IMR-90 (cell line): ENCODE measurements at regions not wholly inside any gene's neighbourhood (a gene's known extent, or its start where the extent isn't known, plus 50 kb on each side); places are given as distances from the start of the nearest gene placed in this dataset.

Experiments used
- ATAC-seq: fragments of 200-7000 bp; cut with Tn5 transposase; 2 replicates; pipeline ENCODE4 v1.9.1; 2020; ENCODE audit warnings: low read depth, mild to moderate bottlenecking, moderate library complexity
- BruUV-seq: library from RNA; stranded (reverse); fragments of 400-500 nt; replicated peaks from 2 replicates; lab custom pipeline; 2021; lab: Mats Ljungman, UMichigan
- CTCF ChIA-PET: fragments of 300-600 bp; formaldehyde crosslinking; extraction: SDS; loops from one replicate; lab custom pipeline; 2021; ENCODE audit warnings: antibody characterized with exemption; lab: Yijun Ruan, JAX
- POLR2A ChIA-PET: fragments of 300-600 bp; sonication (Branson Sonifier 250); formaldehyde crosslinking; loops from one replicate; lab custom pipeline; 2022; ENCODE audit warnings: antibody characterized with exemption; ENCODE audit not compliant: unreplicated experiment; lab: Charles Lee
- DNase-seq: peaks from one replicate; pipeline ENCODE4 v3.0.0; 2013
- H2AFZ ChIP-seq: replicated peaks from 2 replicates; pipeline ENCODE3; 2013; ENCODE audit warnings: low read length, mild to moderate bottlenecking; ENCODE audit not compliant: poor library complexity
- H2AK5ac ChIP-seq: 2 replicates; pipeline ENCODE4 v1.6.1; 2013; ENCODE audit warnings: low read depth, low read length, inconsistent platforms
- H2AK9ac ChIP-seq: replicated peaks from 2 replicates; pipeline ENCODE3; 2013; ENCODE audit warnings: mild to moderate bottlenecking, low read depth, low read length, moderate library complexity; ENCODE audit not compliant: poor library complexity
- H2BK120ac ChIP-seq: 2 replicates; pipeline ENCODE4 v1.6.1; 2013; ENCODE audit warnings: low read depth, low read length, inconsistent platforms
- H2BK15ac ChIP-seq: 3 replicates; pipeline ENCODE4 v1.6.1; 2013; ENCODE audit warnings: low read depth, low read length, inconsistent platforms
- H2BK20ac ChIP-seq: 2 replicates; pipeline ENCODE4 v1.6.1; 2013; ENCODE audit warnings: low read depth, mild to moderate bottlenecking, inconsistent platforms, low read length, moderate library complexity
- H2BK5ac ChIP-seq: 2 replicates; pipeline ENCODE4 v1.6.1; 2013; ENCODE audit warnings: mild to moderate bottlenecking, low read depth, low read length, inconsistent platforms; ENCODE audit not compliant: poor library complexity, severe bottlenecking
- H3K14ac ChIP-seq: replicated peaks from 2 replicates; pipeline ENCODE4 v1.6.1; 2013; ENCODE audit warnings: low read depth, low read length, inconsistent platforms
- H3K18ac ChIP-seq: 2 replicates; pipeline ENCODE4 v1.6.1; 2013; ENCODE audit warnings: low read depth, low read length, control low read depth
- H3K23ac ChIP-seq: 2 replicates; pipeline ENCODE4 v1.6.1; 2013; ENCODE audit warnings: low read depth, low read length, inconsistent platforms
- H3K27ac ChIP-seq: 2 replicates; pipeline ENCODE4 v1.5.1; 2013; ENCODE audit warnings: mild to moderate bottlenecking, control low read depth, low read length; ENCODE audit not compliant: insufficient read depth
- H3K27me3 ChIP-seq: 2 replicates; pipeline ENCODE4 v1.6.1; 2013; ENCODE audit warnings: low read length; ENCODE audit not compliant: control insufficient read depth, insufficient read depth
- H3K36me3 ChIP-seq: 2 replicates; pipeline ENCODE4 v1.6.1; 2013; ENCODE audit warnings: low read length, mixed read lengths; ENCODE audit not compliant: control insufficient read depth, insufficient read depth
- H3K4ac ChIP-seq: 2 replicates; pipeline ENCODE4 v1.6.1; 2013; ENCODE audit warnings: low read depth, low read length, inconsistent platforms
- H3K4me1 ChIP-seq: 2 replicates; pipeline ENCODE4 v1.6.1; 2013; ENCODE audit warnings: low read length, mixed read lengths; ENCODE audit not compliant: control insufficient read depth, insufficient read depth
- H3K4me2 ChIP-seq: 2 replicates; pipeline ENCODE4 v1.6.1; 2013; ENCODE audit warnings: low read depth, mild to moderate bottlenecking, control low read depth, low read length, moderate library complexity
- H3K4me3 ChIP-seq: 2 replicates; pipeline ENCODE4 v1.5.1; 2013; ENCODE audit warnings: low read depth, mild to moderate bottlenecking, control low read depth, low read length, moderate library complexity; ENCODE audit not compliant: insufficient read depth
- H3K56ac ChIP-seq: 2 replicates; pipeline ENCODE4 v1.6.1; 2013; ENCODE audit warnings: low read length, inconsistent platforms; ENCODE audit not compliant: insufficient read depth; ENCODE audit errors: extremely low read depth
- H3K79me1 ChIP-seq, 2 experiments: 2 replicates each; pipeline ENCODE4 v1.6.1; 2013; ENCODE audit warnings: low read length in 2 of 2, inconsistent platforms in 1 of 2, low read depth in 1 of 2
- H3K9ac ChIP-seq: 2 replicates; pipeline ENCODE4 v1.6.1; 2013; ENCODE audit warnings: low read depth, low read length, control low read depth
- H3K9me1 ChIP-seq: 2 replicates; pipeline ENCODE4 v1.6.1; 2013; ENCODE audit warnings: low read length, inconsistent platforms; ENCODE audit not compliant: insufficient read depth
- H3K9me3 ChIP-seq: 2 replicates; pipeline ENCODE4 v1.6.1; 2013; ENCODE audit warnings: low read length; ENCODE audit not compliant: control insufficient read depth, insufficient read depth
- H4K20me1 ChIP-seq: 2 replicates; pipeline ENCODE4 v1.6.1; 2013; ENCODE audit warnings: low read length, inconsistent platforms; ENCODE audit not compliant: insufficient read depth
- H4K5ac ChIP-seq: 2 replicates; pipeline ENCODE4 v1.6.1; 2013; ENCODE audit warnings: mild to moderate bottlenecking, low read depth, low read length, control low read depth
- H4K8ac ChIP-seq, 2 experiments: 2 replicates each; pipeline ENCODE4 v1.6.1; 2013; ENCODE audit warnings: low read depth in 2 of 2, low read length in 2 of 2, control low read depth in 1 of 2, inconsistent platforms in 1 of 2
- H4K91ac ChIP-seq: 2 replicates; pipeline ENCODE4 v1.6.1; 2013; ENCODE audit warnings: low read depth, low read length, inconsistent platforms; ENCODE audit not compliant: insufficient read depth
- BHLHE40 ChIP-seq: fragments of 150-350 bp; IDR thresholded peaks from 2 replicates; pipeline ENCODE4 v1.6.1; 2016; ENCODE audit warnings: mild to moderate bottlenecking, low read depth, low read length
- CEBPB ChIP-seq: IDR thresholded peaks from 2 replicates; pipeline ENCODE4 v1.6.1; 2012; ENCODE audit warnings: low read depth, low read length, improper control_type of control experiment
- CHD1 ChIP-seq: IDR thresholded peaks from 2 replicates; pipeline ENCODE4 v1.6.1; 2012; ENCODE audit warnings: low read depth, low read length, improper control_type of control experiment
- CTCF ChIP-seq: conservative IDR thresholded peaks from 2 replicates; pipeline ENCODE4 v1.5.1; 2012; ENCODE audit warnings: mild to moderate bottlenecking, low read depth, low read length, improper control_type of control experiment
- ELK1 ChIP-seq: fragments of 150-350 bp; IDR thresholded peaks from 2 replicates; pipeline ENCODE4 v1.6.1; 2016; ENCODE audit warnings: low read depth, mild to moderate bottlenecking, low read length, moderate library complexity, borderline replicate concordance
- FOS ChIP-seq: fragments of 150-350 bp; IDR thresholded peaks from 2 replicates; pipeline ENCODE4 v1.6.1; 2016; ENCODE audit warnings: low read depth, low read length
- MAFK ChIP-seq: IDR thresholded peaks from 2 replicates; pipeline ENCODE4 v1.6.1; 2012; ENCODE audit warnings: low read depth, low read length, improper control_type of control experiment
- MAZ ChIP-seq: IDR thresholded peaks from 2 replicates; pipeline ENCODE4 v1.6.1; 2012; ENCODE audit warnings: low read depth, mild to moderate bottlenecking, low read length, improper control_type of control experiment, moderate library complexity, borderline replicate concordance
- MXI1 ChIP-seq: IDR thresholded peaks from 2 replicates; pipeline ENCODE4 v1.6.1; 2012; ENCODE audit warnings: low read depth, mild to moderate bottlenecking, low read length, moderate library complexity, borderline replicate concordance
- POLR2A ChIP-seq: IDR thresholded peaks from 2 replicates; pipeline ENCODE4 v1.6.1; 2012; ENCODE audit warnings: mild to moderate bottlenecking, low read depth, low read length
- RAD21 ChIP-seq: IDR thresholded peaks from 2 replicates; pipeline ENCODE4 v1.6.1; 2012; ENCODE audit warnings: low read length, improper control_type of control experiment
- RFX5 ChIP-seq: IDR thresholded peaks from 2 replicates; pipeline ENCODE4 v1.8.0; 2012; ENCODE audit warnings: low read depth, mild to moderate bottlenecking, low read length, moderate library complexity
- SMC3 ChIP-seq: fragments of 150-350 bp; IDR thresholded peaks from 2 replicates; pipeline ENCODE4 v1.6.1; 2016; ENCODE audit warnings: low read depth, mild to moderate bottlenecking, antibody characterized with exemption, low read length, moderate library complexity
- WGBS, 2 experiments: methylation state at CpG; one replicate each; pipeline versions ENCODE4 v1.1.5 to v1.1.7; 2013; ENCODE audit warnings: missing lambda C conversion rate in 2 of 2; ENCODE audit not compliant: insufficient read length in 1 of 2; ENCODE audit errors: extremely low coverage in 2 of 2; 5-methylcytosine and 5-hydroxymethylcytosine counted together
- dilution Hi-C: fragments of 300-500 bp; cut with HindIII; formaldehyde crosslinking; loops from one replicate; pipeline ENCODE4 v1.14.3; 2018; ENCODE audit warnings: low sequenced_read_pairs; ENCODE audit not compliant: unreplicated experiment
- in situ Hi-C: fragments of 300-500 bp; cut with MboI; formaldehyde crosslinking; loops from 3 replicates; pipeline ENCODE4 v1.14.3; 2019; ENCODE audit warnings: low sequenced_read_pairs, inconsistent platforms, mixed read lengths
- intact Hi-C: fragments of 100-400 bp; cut with micrococcal nuclease; formaldehyde crosslinking; loops from 2 replicates; pipeline ENCODE4 v1.10.0; 2022

- CTCF ChIA-PET, result no interaction called here
- no peak overlapping the region for H3K14ac ChIP-seq
- H2BK120ac ChIP-seq, result no peak overlapping the region
- dilution Hi-C loops (no loop called here), in situ Hi-C loops (no loop called here), intact Hi-C loops (no loop called here)
- H2BK5ac ChIP-seq, result no peak overlapping the region
- H2AK9ac ChIP-seq, result no peak overlapping the region
- no peak overlapping the region for H4K91ac ChIP-seq
- no peak overlapping the region for H2BK15ac ChIP-seq
- no peak overlapping the region for H3K9ac ChIP-seq
- no peak overlapping the region for H4K5ac ChIP-seq
- no peaks in the 10 kb centered on the region for H3K9me3 ChIP-seq
- H2AK5ac ChIP-seq, result no peak overlapping the region
- BruUV-seq, result no TSS peak
- POLR2A ChIA-PET, result no interaction called here
- no peaks in the 10 kb centered on the region for H4K20me1 ChIP-seq
- H4K8ac ChIP-seq, result no peak overlapping the region
- no peaks in the 10 kb centered on the region for H3K4me1 ChIP-seq
- no CpG with 5 or more reads among the region's 1 CpG for WGBS, 2 experiments
- H3K23ac ChIP-seq, result no peak overlapping the region; the same call in 1 of the 2 replicates
- peaks cover 2% of the 10 kb centered on the region; the same call in 1 of the 2 replicates for H3K27me3 ChIP-seq
- TF ChIP-seq BHLHE40, result no peak
- no peak for TF ChIP-seq MXI1
- no peak for TF ChIP-seq SMC3
- no peak for TF ChIP-seq RFX5
- no peak for TF ChIP-seq ELK1
- no peak for TF ChIP-seq MAZ
- TF ChIP-seq CTCF, result no peak
- TF ChIP-seq RAD21, result no peak
- no peak for TF ChIP-seq POLR2A
- no peak for TF ChIP-seq CEBPB
- no peak for TF ChIP-seq MAFK
- no peak for TF ChIP-seq FOS
- TF ChIP-seq CHD1, result no peak
- H3K56ac ChIP-seq, result no peak overlapping the region
- no peak overlapping the region for H2BK20ac ChIP-seq
- H3K27ac ChIP-seq, result no peak overlapping the region
- no peaks in the 10 kb centered on the region for H3K79me1 ChIP-seq
- H3K18ac ChIP-seq, result no peak overlapping the region
- no peak overlapping the region for H3K4me2 ChIP-seq
- no peak overlapping the region for H2AFZ ChIP-seq
- no peaks in the 10 kb centered on the region for H3K36me3 ChIP-seq
- H3K9me1 ChIP-seq, result no peaks in the 10 kb centered on the region
- ATAC-seq, result no peak
- no peak for DNase-seq
- H3K4me3 ChIP-seq, result no peak overlapping the region
- H3K4ac ChIP-seq, result no peak overlapping the region
Observed at GRCh38 chr11:27773884-27774283, 73.6 kb upstream of the BDNF start.
